GM23248 (cell line): ENCODE measurements at regions not wholly inside any gene's neighbourhood (a gene's known extent, or its start where the extent isn't known, plus 50 kb on each side); places are given as distances from the start of the nearest gene placed in this dataset.

ENCODE experiments used
- DNase-seq: peaks from one replicate; pipeline ENCODE4 v3.0.0-alpha.2; 2015
- H2AFZ ChIP-seq: fragments of 200-600 bp; sonication (generic); 2 replicates; pipeline ENCODE4 v1.6.1; 2016; ENCODE audit warnings: antibody characterized with exemption
- H3F3A ChIP-seq: fragments of 200-600 bp; sonication (generic); 2 replicates; pipeline ENCODE4 v1.6.1; 2016; ENCODE audit warnings: mild to moderate bottlenecking, antibody characterized with exemption, mixed run types; ENCODE audit not compliant: insufficient read depth
- H3K27ac ChIP-seq: fragments of 200-600 bp; sonication (generic); 2 replicates; pipeline ENCODE4 v1.5.1; 2016; ENCODE audit warnings: mild to moderate bottlenecking
- H3K27me3 ChIP-seq: fragments of 200-600 bp; sonication (generic); replicated peaks from 2 replicates; pipeline ENCODE4 v1.6.1; 2016; ENCODE audit warnings: mild to moderate bottlenecking; ENCODE audit not compliant: insufficient read depth
- H3K36me3 ChIP-seq: fragments of 200-600 bp; sonication (generic); 2 replicates; pipeline ENCODE4 v1.6.1; 2016; ENCODE audit warnings: low read depth, mild to moderate bottlenecking
- H3K4me1 ChIP-seq: fragments of 200-600 bp; sonication (generic); 2 replicates; pipeline ENCODE4 v1.6.1; 2016; ENCODE audit warnings: mild to moderate bottlenecking; ENCODE audit not compliant: insufficient read depth
- H3K4me2 ChIP-seq: fragments of 200-600 bp; sonication (generic); one replicate; pipeline ENCODE4 v1.6.1; 2016; ENCODE audit warnings: mild to moderate bottlenecking; ENCODE audit not compliant: unreplicated experiment
- H3K4me3 ChIP-seq: fragments of 200-600 bp; sonication (generic); 2 replicates; pipeline ENCODE4 v1.5.1; 2016; ENCODE audit warnings: mild to moderate bottlenecking
- H3K79me2 ChIP-seq: fragments of 200-600 bp; sonication (generic); 2 replicates; pipeline ENCODE4 v1.6.1; 2016; ENCODE audit warnings: mild to moderate bottlenecking; ENCODE audit not compliant: insufficient read depth
- H3K9ac ChIP-seq: fragments of 200-600 bp; sonication (generic); 2 replicates; pipeline ENCODE4 v1.6.1; 2016; ENCODE audit warnings: mild to moderate bottlenecking
- H3K9me2 ChIP-seq: fragments of 200-600 bp; sonication (generic); 2 replicates; pipeline ENCODE4 v1.6.1; 2016; ENCODE audit warnings: mixed run types, mild to moderate bottlenecking, moderate library complexity; ENCODE audit not compliant: insufficient read depth
- H3K9me3 ChIP-seq: fragments of 200-600 bp; sonication (generic); one replicate; pipeline ENCODE4 v1.6.1; 2017; ENCODE audit warnings: low read depth
- H4K20me1 ChIP-seq: fragments of 200-600 bp; sonication (generic); 2 replicates; pipeline ENCODE4 v1.6.0; 2016; ENCODE audit not compliant: insufficient read depth
- EZH2 ChIP-seq: fragments of 200-600 bp; sonication (generic); IDR thresholded peaks from 2 replicates; pipeline ENCODE4 v1.6.1; 2018; ENCODE audit warnings: antibody characterized with exemption, mild to moderate bottlenecking; ENCODE audit not compliant: insufficient read depth, poor library complexity, severe bottlenecking
- EZH2phosphoT487 ChIP-seq: fragments of 200-600 bp; sonication (generic); IDR thresholded peaks from 2 replicates; pipeline ENCODE4 v1.6.1; 2018; ENCODE audit warnings: antibody characterized with exemption, moderate library complexity, mild to moderate bottlenecking, low read depth; ENCODE audit not compliant: insufficient read depth
- WGBS, 2 experiments: methylation state at CpG; one replicate each; pipeline ENCODE4 v1.1.6; 2015 to 2017; ENCODE audit warnings: low lambda C conversion rate in 2 of 2, low coverage in 1 of 2; ENCODE audit errors: missing lambda C conversion rate in 2 of 2; 5-methylcytosine and 5-hydroxymethylcytosine counted together
- in situ Hi-C: fragments of 300-500 bp; cut with MboI; formaldehyde crosslinking; loops from 2 replicates; pipeline ENCODE4 v1.15.0; 2020

GRCh38 chr6:66965227-66965626 is 1258.2 kb upstream of the EYS start:
- DNase-seq = no peak
- Histone ChIP-seq H3K9me3 (peaks cover 5% of the 10 kb centered on the region), H3K27ac (no peak overlapping the region), H3K36me3 (no peaks in the 10 kb centered on the region), H3K9ac (no peak overlapping the region), H3K9me2 (no peaks in the 10 kb centered on the region; the same call in 1 of the 2 replicates), H3K79me2 (no peaks in the 10 kb centered on the region), H3K27me3 (no peaks in the 10 kb centered on the region), H2AFZ (no peak overlapping the region), H3K4me1 (no peaks in the 10 kb centered on the region), H3K4me2 (no peak overlapping the region), H3K4me3 (no peak overlapping the region), H4K20me1 (no peaks in the 10 kb centered on the region), H3F3A (no peaks in the 10 kb centered on the region)
- 18 to 24% methylated on average over 2 of the region's 2 CpGs for WGBS, 2 experiments
- in situ Hi-C loops = no loop called here
- TF ChIP-seq EZH2phosphoT487 (no peak), EZH2 (no peak)

- 6 to 20% methylated on average over 3 of the region's 3 CpGs for WGBS, 2 experiments
- TF ChIP-seq EZH2phosphoT487 (no peak), EZH2 (no peak)
- H3K27me3 ChIP-seq = no peaks in the 10 kb centered on the region
- H2AFZ ChIP-seq = no peak overlapping the region
- peaks cover 5% of the 10 kb centered on the region for H3K9me3 ChIP-seq
- no peak overlapping the region for H3K4me2 ChIP-seq
- no peaks in the 10 kb centered on the region for H3K36me3 ChIP-seq
- no peaks in the 10 kb centered on the region; the same call in 1 of the 2 replicates for H3K9me2 ChIP-seq
- no peak overlapping the region for H3K27ac ChIP-seq
- no peaks in the 10 kb centered on the region for H3K4me1 ChIP-seq
- no peaks in the 10 kb centered on the region for H4K20me1 ChIP-seq
- H3K9ac ChIP-seq = no peak overlapping the region
- H3K79me2 ChIP-seq = no peaks in the 10 kb centered on the region
- H3F3A ChIP-seq = no peaks in the 10 kb centered on the region
- in situ Hi-C loops = no loop called here
- DNase-seq = no peak
- no peak overlapping the region for H3K4me3 ChIP-seq
Observed at GRCh38 chr6:66964216-66964615, 1257.2 kb upstream of the EYS start.

GRCh38 chr6:66962082-66962481 is 1255.1 kb upstream of the EYS start:
- Histone ChIP-seq H3K36me3 (no peaks in the 10 kb centered on the region), H2AFZ (no peak overlapping the region), H3K27ac (no peak overlapping the region), H3K4me2 (no peak overlapping the region), H3K9me2 (no peaks in the 10 kb centered on the region), H3K27me3 (no peaks in the 10 kb centered on the region), H3K4me1 (no peaks in the 10 kb centered on the region), H3F3A (no peaks in the 10 kb centered on the region), H4K20me1 (no peaks in the 10 kb centered on the region), H3K9me3 (no peaks in the 10 kb centered on the region), H3K79me2 (no peaks in the 10 kb centered on the region), H3K9ac (no peak overlapping the region), H3K4me3 (no peak overlapping the region)
- in situ Hi-C loops = no loop called here
- no peak for TF ChIP-seq EZH2
- no peak for TF ChIP-seq EZH2phosphoT487
- DNase-seq = no peak
- WGBS, 2 experiments = 58 to 61% methylated on average over 4 of the region's 4 CpGs

GRCh38 chr6:66961191-66961590 is 1254.2 kb upstream of the EYS start:
- TF ChIP-seq EZH2 (no peak), EZH2phosphoT487 (no peak)
- H3K36me3 ChIP-seq = no peaks in the 10 kb centered on the region
- no peaks in the 10 kb centered on the region for H3K4me1 ChIP-seq
- no peak for DNase-seq
- no peak overlapping the region for H3K4me2 ChIP-seq
- no peaks in the 10 kb centered on the region for H3F3A ChIP-seq
- no peaks in the 10 kb centered on the region for H3K27me3 ChIP-seq
- H3K27ac ChIP-seq = no peak overlapping the region
- no peaks in the 10 kb centered on the region for H3K9me2 ChIP-seq
- H3K79me2 ChIP-seq = no peaks in the 10 kb centered on the region
- H3K4me3 ChIP-seq = no peak overlapping the region
- no peaks in the 10 kb centered on the region for H3K9me3 ChIP-seq
- in situ Hi-C loops = no loop called here
- H4K20me1 ChIP-seq = no peaks in the 10 kb centered on the region
- no peak overlapping the region for H3K9ac ChIP-seq
- H2AFZ ChIP-seq = no peak overlapping the region

- Histone ChIP-seq H3K9ac (no peak overlapping the region), H3K4me2 (no peak overlapping the region), H3F3A (no peaks in the 10 kb centered on the region), H3K4me3 (no peak overlapping the region), H2AFZ (no peak overlapping the region), H3K36me3 (no peaks in the 10 kb centered on the region), H3K4me1 (no peaks in the 10 kb centered on the region), H3K27me3 (no peaks in the 10 kb centered on the region), H4K20me1 (no peaks in the 10 kb centered on the region), H3K79me2 (no peaks in the 10 kb centered on the region), H3K27ac (no peak overlapping the region), H3K9me3 (peaks cover 3% of the 10 kb centered on the region), H3K9me2 (no peaks in the 10 kb centered on the region)
- in situ Hi-C loops = no loop called here
- no peak for DNase-seq
- WGBS, 2 experiments = 83 to 86% methylated on average over 18 to 31 of the region's 32 CpGs
- TF ChIP-seq EZH2phosphoT487 (no peak), EZH2 (no peak)
Observed at GRCh38 chr6:66949191-66949661, 1242.2 kb upstream of the EYS start.
